Body of pancreas (tissue), 4 donors: ENCODE measurements at regions not wholly inside any gene's neighbourhood (a gene's known extent, or its start where the extent isn't known, plus 50 kb on each side); places are given as distances from the start of the nearest gene placed in this dataset.

Experiments used
- CTCF ChIP-seq, 7 experiments: fragments of 450-650 bp in 4 of 7; fragments of 200-600 bp in 3 of 7; sonication (generic) in 3 of 7; IDR thresholded peaks; one replicate each; pipeline ENCODE4 v1.5.1; 2016 to 2019; ENCODE audit warnings: antibody characterized with exemption in 7 of 7
- POLR2A ChIP-seq, 3 donors: fragments of 450-650 bp; IDR thresholded peaks; one replicate each; pipeline ENCODE4 v1.6.1; 2016; ENCODE audit warnings: antibody characterized with exemption in 3 of 3, mild to moderate bottlenecking in 2 of 3

DNA sequence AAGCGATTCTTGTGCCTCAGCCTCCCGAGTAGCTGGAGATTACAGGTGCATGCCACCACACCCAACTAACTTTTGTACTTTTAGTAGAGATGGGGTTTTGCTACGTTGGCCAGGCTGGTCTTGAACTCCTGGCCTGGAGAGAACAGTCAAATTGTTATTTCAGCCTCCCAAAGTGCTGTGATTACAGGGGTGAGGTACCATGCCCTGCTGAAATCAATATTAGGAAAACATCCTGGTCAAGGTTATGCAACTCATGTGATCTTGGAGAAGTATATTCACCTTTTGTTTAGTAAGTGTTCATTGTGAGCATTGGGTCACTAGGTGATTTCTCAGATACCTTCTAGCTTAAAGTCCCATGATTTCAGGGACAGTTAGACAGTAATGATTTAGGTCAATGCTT, 167.8 kb downstream of the AASDH start:
- TF ChIP-seq CTCF (IDR thresholded peaks at IDR 0.05) (no peak), POLR2A (IDR thresholded peaks at IDR 0.05) (no peak)
